Type B pancreatic cell (in vitro differentiated cells): ENCODE measurements at regions not wholly inside any gene's neighbourhood (a gene's known extent, or its start where the extent isn't known, plus 50 kb on each side); places are given as distances from the start of the nearest gene placed in this dataset.

Experiments used
- DNase-seq: peaks from one replicate; pipeline ENCODE4 v3.0.0; 2021; ENCODE audit warnings: mixed read lengths; ENCODE audit not compliant: unreplicated experiment; ENCODE audit errors: extremely low spot score
- H3K27ac Mint-ChIP-seq: 2 replicates; pipeline ENCODE4 v1.8.0; 2021; ENCODE audit warnings: mild to moderate bottlenecking, mixed read lengths
- H3K27me3 Mint-ChIP-seq: 2 replicates; pipeline ENCODE4 v1.8.0; 2021; ENCODE audit warnings: mixed read lengths
- H3K36me3 Mint-ChIP-seq: 2 replicates; pipeline ENCODE4 v1.8.0; 2021; ENCODE audit warnings: mixed read lengths
- H3K4me1 Mint-ChIP-seq: one replicate; pipeline ENCODE4 v1.8.0; 2021; ENCODE audit warnings: mixed read lengths; ENCODE audit not compliant: unreplicated experiment
- H3K4me3 Mint-ChIP-seq: 2 replicates; pipeline ENCODE4 v1.8.0; 2021; ENCODE audit warnings: mild to moderate bottlenecking, mixed read lengths
- H3K9me3 Mint-ChIP-seq: 2 replicates; pipeline ENCODE4 v1.8.0; 2021; ENCODE audit warnings: mixed read lengths
- CTCF ChIP-seq: fragments of 200-600 bp; sonication (generic); conservative IDR thresholded peaks from 2 replicates; pipeline ENCODE4 v1.5.0; 2021; ENCODE audit warnings: antibody characterized with exemption, mild to moderate bottlenecking

- Mint-ChIP-seq H3K4me3 (no peak overlapping the region), H3K4me1 (no peaks in the 10 kb centered on the region), H3K36me3 (no peaks in the 10 kb centered on the region), H3K27ac (no peak overlapping the region), H3K9me3 (peaks cover 15% of the 10 kb centered on the region), H3K27me3 (no peaks in the 10 kb centered on the region)
- TF ChIP-seq CTCF, result no peak
- no peak for DNase-seq
Observed at GRCh38 chrX:45372151-45372550, 171.5 kb upstream of the DIPK2B start.

GRCh38 chrX:45368705-45369104 is 168.0 kb upstream of the DIPK2B start:
- no peaks in the 10 kb centered on the region for H3K36me3 Mint-ChIP-seq
- no peak overlapping the region for H3K4me3 Mint-ChIP-seq
- H3K9me3 Mint-ChIP-seq, result peaks cover 15% of the 10 kb centered on the region

GRCh38 chrX:45363596-45363995 is 162.9 kb upstream of the DIPK2B start:
- H3K27ac Mint-ChIP-seq, result no peak overlapping the region
- no peak for TF ChIP-seq CTCF
- DNase-seq, result no peak
- H3K27me3 Mint-ChIP-seq, result no peaks in the 10 kb centered on the region
- H3K36me3 Mint-ChIP-seq, result no peaks in the 10 kb centered on the region
- H3K9me3 Mint-ChIP-seq, result peaks cover 9% of the 10 kb centered on the region
- H3K4me1 Mint-ChIP-seq, result no peaks in the 10 kb centered on the region
- no peak overlapping the region for H3K4me3 Mint-ChIP-seq

More at GRCh38 chrX:45368705-45369104, 168.0 kb upstream of the DIPK2B start:
- TF ChIP-seq CTCF, result no peak
- no peak overlapping the region for H3K27ac Mint-ChIP-seq
- H3K27me3 Mint-ChIP-seq, result no peaks in the 10 kb centered on the region
- H3K4me1 Mint-ChIP-seq, result no peaks in the 10 kb centered on the region
- no peak for DNase-seq

- H3K4me1 Mint-ChIP-seq, result no peaks in the 10 kb centered on the region
- no peak overlapping the region for H3K4me3 Mint-ChIP-seq
- TF ChIP-seq CTCF, result no peak
- no peaks in the 10 kb centered on the region for H3K27me3 Mint-ChIP-seq
- H3K36me3 Mint-ChIP-seq, result no peaks in the 10 kb centered on the region
- DNase-seq, result no peak
- no peak overlapping the region for H3K27ac Mint-ChIP-seq
- no peaks in the 10 kb centered on the region for H3K9me3 Mint-ChIP-seq
Observed at GRCh38 chrX:45360571-45360970, 159.9 kb upstream of the DIPK2B start.

GRCh38 chrX:45358392-45358791 is 157.7 kb upstream of the DIPK2B start:
- H3K4me3 Mint-ChIP-seq, result no peak overlapping the region
- no peaks in the 10 kb centered on the region for H3K4me1 Mint-ChIP-seq
- DNase-seq, result no peak
- no peaks in the 10 kb centered on the region for H3K9me3 Mint-ChIP-seq
- no peaks in the 10 kb centered on the region for H3K27me3 Mint-ChIP-seq
- H3K36me3 Mint-ChIP-seq, result no peaks in the 10 kb centered on the region
- H3K27ac Mint-ChIP-seq, result no peak overlapping the region
- no peak for TF ChIP-seq CTCF

- Mint-ChIP-seq H3K4me3 (no peak overlapping the region), H3K36me3 (no peaks in the 10 kb centered on the region), H3K27me3 (no peaks in the 10 kb centered on the region), H3K9me3 (no peaks in the 10 kb centered on the region), H3K27ac (no peak overlapping the region), H3K4me1 (no peaks in the 10 kb centered on the region)
- no peak for DNase-seq
- TF ChIP-seq CTCF, result no peak
Observed at GRCh38 chrX:45353456-45353855, 152.8 kb upstream of the DIPK2B start.
